K562 (cell line): ENCODE measurements at regions not wholly inside any gene's neighbourhood (a gene's known extent, or its start where the extent isn't known, plus 50 kb on each side); places are given as distances from the start of the nearest gene placed in this dataset.

ENCODE experiments used
- ATAC-seq: fragments of 200-7000 bp; cut with Tn5 transposase; 3 replicates; pipeline ENCODE4 v1.9.1; 2020; ENCODE audit warnings: moderate library complexity
- BruUV-seq: library from RNA; stranded (reverse); fragments of 400-500 nt; replicated peaks from 2 replicates; lab custom pipeline; 2021; lab: Mats Ljungman, UMichigan
- CTCF ChIA-PET: fragments of 300-600 bp; formaldehyde crosslinking; extraction: SDS; loops from one replicate; lab custom pipeline; 2021; ENCODE audit warnings: low intra/inter-chr PET ratio; lab: Yijun Ruan, JAX
- POLR2A ChIA-PET: fragments of 300-600, 350-650 bp; sonication (Branson Sonifier 250); formaldehyde crosslinking; extraction: SDS; loops from one replicate; lab custom pipeline; 2021; ENCODE audit warnings: antibody characterized with exemption, inconsistent platforms; lab: Yijun Ruan, JAX
- DNase-seq, 4 experiments: peaks; one replicate each; pipeline versions ENCODE4 v3.0.0 to v3.0.0-alpha.2; 2011 to 2018; ENCODE audit warnings: low spot score in 3 of 4, mixed read lengths in 3 of 4; ENCODE audit errors: extremely low read depth in 1 of 4
- FAIRE-seq: peaks from 2 replicates; lab custom pipeline; 2011; peaks lifted over from hg19 to GRCh38; lab: Jason Lieb, UNC
- H2AFZ ChIP-seq: 2 replicates; pipeline ENCODE4 v1.6.0; 2011; ENCODE audit warnings: low read depth, low read length, control low read depth, inconsistent platforms
- H3K27ac ChIP-seq: fragments of 200-600 bp; 3 replicates; pipeline ENCODE4 v1.8.0; 2011; ENCODE audit warnings: low read depth, mild to moderate bottlenecking, control low read depth, inconsistent platforms, low read length, moderate library complexity, mixed read lengths; ENCODE audit errors: extremely low read depth
- H3K27me3 ChIP-seq, 2 experiments: fragments of 300-600 bp in 1 of 2; 2 replicates in 1 of 2; 3 replicates in 1 of 2; pipeline versions ENCODE4 v1.6.0 to v1.8.0; 2011; ENCODE audit warnings: inconsistent platforms in 2 of 2, low read length in 2 of 2, mild to moderate bottlenecking in 1 of 2, mixed read lengths in 1 of 2, moderate library complexity in 1 of 2; ENCODE audit not compliant: control insufficient read depth in 2 of 2, insufficient read depth in 2 of 2
- H3K36me3 ChIP-seq: fragments of 300-600 bp; 3 replicates; pipeline ENCODE4 v1.8.0; 2011; ENCODE audit warnings: mild to moderate bottlenecking, low read length, inconsistent platforms; ENCODE audit not compliant: control insufficient read depth, insufficient read depth
- H3K4me1 ChIP-seq, 2 experiments: fragments of 200-600 bp in 1 of 2; replicated peaks in 1 of 2; 2 replicates in 1 of 2; 3 replicates in 1 of 2; pipeline versions ENCODE4 v1.5.1 to v1.8.0; 2011; ENCODE audit warnings: inconsistent platforms in 2 of 2, low read length in 2 of 2, mild to moderate bottlenecking in 1 of 2, mixed read lengths in 1 of 2, moderate library complexity in 1 of 2; ENCODE audit not compliant: control insufficient read depth in 2 of 2, insufficient read depth in 2 of 2
- H3K4me2 ChIP-seq: 2 replicates; pipeline ENCODE4 v1.6.1; 2011; ENCODE audit warnings: low read length, control low read depth, inconsistent platforms, mixed read lengths; ENCODE audit not compliant: insufficient read depth
- H3K4me3 ChIP-seq: fragments of 200-600 bp; sonication (generic), shearing (Covaris generic); 2 replicates; pipeline ENCODE4 v1.5.1; 2016; ENCODE audit warnings: control low read depth, inconsistent platforms
- H3K79me2 ChIP-seq: fragments of 200-600 bp; 3 replicates; pipeline ENCODE4 v1.8.0; 2011; ENCODE audit warnings: low read length, inconsistent platforms; ENCODE audit not compliant: control insufficient read depth, insufficient read depth
- H3K9ac ChIP-seq, 2 experiments: 2 replicates each; pipeline versions ENCODE4 v1.6.0 to v1.6.1; 2011; ENCODE audit warnings: low read depth in 2 of 2, low read length in 2 of 2, control low read depth in 1 of 2, inconsistent platforms in 1 of 2, mild to moderate bottlenecking in 1 of 2, mixed read lengths in 1 of 2; ENCODE audit not compliant: insufficient read depth in 1 of 2
- H3K9me1 ChIP-seq: one replicate; pipeline ENCODE4 v1.6.0; 2011; ENCODE audit warnings: inconsistent platforms, mild to moderate bottlenecking, low read length, moderate library complexity; ENCODE audit not compliant: control insufficient read depth, insufficient read depth
- H3K9me3 ChIP-seq: replicated peaks from 2 replicates; pipeline ENCODE4 v1.5.1; 2011; ENCODE audit warnings: low read depth, low read length, inconsistent platforms; ENCODE audit not compliant: control insufficient read depth, insufficient read depth
- H4K20me1 ChIP-seq: replicated peaks from 2 replicates; pipeline ENCODE4 v1.6.1; 2011; ENCODE audit warnings: low read length, inconsistent platforms, mixed read lengths; ENCODE audit not compliant: control insufficient read depth, insufficient read depth
- NFIX ChIP-seq: fragments of 250-450 bp; sonication (Bioruptor Pico); IDR thresholded peaks from 2 replicates; pipeline ENCODE4 v1.4.0; 2020; ENCODE audit warnings: low read depth, mild to moderate bottlenecking, moderate library complexity
- PATZ1 ChIP-seq: fragments of 250-450 bp; sonication (Bioruptor Pico); IDR thresholded peaks from 2 replicates; pipeline ENCODE4 v1.5.0; 2020; ENCODE audit warnings: mild to moderate bottlenecking, borderline replicate concordance
- PHF21A ChIP-seq: fragments of 450-650 bp; IDR thresholded peaks from 2 replicates; pipeline ENCODE4 v1.6.1; 2017; ENCODE audit warnings: low read depth, borderline replicate concordance
- SLC30A9 ChIP-seq: fragments of 250-450 bp; sonication (Bioruptor Pico); IDR thresholded peaks from 2 replicates; pipeline ENCODE4 v1.8.0; 2022; ENCODE audit warnings: mild to moderate bottlenecking, moderate library complexity
- UBTF ChIP-seq, 2 experiments: IDR thresholded peaks; 2 replicates each; pipeline ENCODE4 v1.6.1; 2012; ENCODE audit warnings: improper control_type of control experiment in 2 of 2, low read depth in 2 of 2, low read length in 2 of 2, borderline replicate concordance in 1 of 2
- ZBTB17 ChIP-seq: fragments of 450-650 bp; formaldehyde crosslinking; IDR thresholded peaks from 2 replicates; pipeline ENCODE4 v1.4.0; 2020; ENCODE audit warnings: mild to moderate bottlenecking
- ZKSCAN8 ChIP-seq: fragments of 200-800 bp; sonication (Bioruptor generic); IDR thresholded peaks from 2 replicates; pipeline ENCODE4 v1.6.1; 2016; ENCODE audit warnings: missing genetic modification characterization, missing compliant biosample characterization
- ZNF431 ChIP-seq: sonication (generic); formaldehyde crosslinking; IDR thresholded peaks from 2 replicates; pipeline ENCODE4 v1.8.0; 2022; ENCODE audit warnings: mild to moderate bottlenecking, missing genetic modification reagents
- WGBS: fragments of 100-300 bp; shearing (Covaris generic); methylation state at CpG from one replicate; pipeline ENCODE4 v1.1.6; 2016; ENCODE audit warnings: low coverage, mixed read lengths; ENCODE audit not compliant: insufficient coverage; ENCODE audit errors: missing lambda C conversion rate; 5-methylcytosine and 5-hydroxymethylcytosine counted together
- in situ Hi-C: fragments of 300-500 bp; cut with MboI; formaldehyde crosslinking; loops from 4 replicates; pipeline ENCODE4 v1.15.0; 2018; ENCODE audit warnings: inconsistent platforms, mixed read lengths
- intact Hi-C: fragments of 100-400 bp; cut with micrococcal nuclease; formaldehyde crosslinking; loops from 2 replicates; pipeline ENCODE4 v1.14.2; 2022

- TF ChIP-seq PATZ1 (CRISPR knock-in tag) (no peak), PHF21A (no peak), NFIX (no peak)
Measured at GRCh38 chr4:151961456-151961855, 200.6 kb upstream of the GATB start (continued).

- POLR2A ChIA-PET = no interaction called here
- Histone ChIP-seq H3K27me3 (no peaks in the 10 kb centered on the region), H3K9ac (no peak overlapping the region), H3K9me1 (no peaks in the 10 kb centered on the region), H2AFZ (no peak overlapping the region), H3K4me2 (no peak overlapping the region), H4K20me1 (no peaks in the 10 kb centered on the region), H3K27ac (no peak overlapping the region), H3K79me2 (no peaks in the 10 kb centered on the region), H3K4me3 (no peak overlapping the region), H3K9me3 (no peaks in the 10 kb centered on the region), H3K4me1 (no peaks in the 10 kb centered on the region), H3K36me3 (no peaks in the 10 kb centered on the region)
- WGBS = 0% methylated on average over 11 of the region's 11 CpGs
- no TSS peak for BruUV-seq
- CTCF ChIA-PET = no interaction called here
- DNase-seq = no peak
- ATAC-seq = no peak
- no peak for FAIRE-seq
- intact Hi-C loops = no loop called here
- in situ Hi-C loops = no loop called here
- no peak for TF ChIP-seq ZKSCAN8 (CRISPR knock-in tag)
- TF ChIP-seq UBTF (IDR thresholded peaks at IDR 0.05; ENCODE audit: borderline replicate concordance in 1 of 2, low read depth in 2 of 2, low read length in 2 of 2) = no peak
- no peak for TF ChIP-seq ZNF431
- TF ChIP-seq SLC30A9 (CRISPR knock-in tag) = no peak
- no peak for TF ChIP-seq ZBTB17 (CRISPR knock-in tag)
Measured at GRCh38 chr4:151960449-151961230, 199.8 kb upstream of the GATB start.
